Left ventricle myocardium superior (tissue), 1 donor: ENCODE measurements at regions not wholly inside any gene's neighbourhood (a gene's known extent, or its start where the extent isn't known, plus 50 kb on each side); places are given as distances from the start of the nearest gene placed in this dataset.

Source experiments
- ATAC-seq: fragments of 200-7000 bp; cut with Tn5 transposase; one replicate; pipeline ENCODE4 v1.9.1; 2020; ENCODE audit warnings: mild to moderate bottlenecking, moderate library complexity
- DNase-seq: peaks from one replicate; pipeline ENCODE4 v3.0.0-alpha.2; 2020
- intact Hi-C: fragments of 100-400 bp; cut with micrococcal nuclease; formaldehyde crosslinking; loops from one replicate; pipeline ENCODE4 v1.11.0; 2022
- donor health status: DM: no; HTN: yes; CAD: no; lungs with severe emphysema.

GRCh38 chr3:107992976-107993684 is 97.7 kb downstream of the CD47 start:
- ATAC-seq (no peak), DNase-seq (no peak)
- intact Hi-C loops, result no loop called here

DNA sequence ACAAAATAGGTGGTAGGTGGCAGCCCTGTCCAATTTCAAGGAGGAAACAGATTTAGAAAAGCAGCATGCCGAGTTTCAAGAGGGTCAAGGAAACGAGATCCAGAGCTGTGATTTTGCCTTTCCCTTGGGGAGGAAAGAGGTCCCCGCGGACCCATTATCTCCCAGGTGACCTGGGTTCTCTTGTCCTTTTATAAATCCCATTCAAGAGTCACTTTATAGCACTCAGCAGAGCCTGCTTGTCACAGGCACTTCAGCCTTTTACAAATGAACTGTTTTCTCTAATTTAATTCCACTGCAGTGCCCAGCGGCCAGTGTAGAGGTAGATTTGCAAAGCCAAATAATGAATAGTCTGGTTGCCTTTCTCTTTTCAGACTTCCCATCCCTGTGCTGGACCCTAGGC is 99.9 kb downstream of the CD47 start:
- ATAC-seq (no peak), DNase-seq (no peak)
- intact Hi-C loops, result no loop called here

GRCh38 chr3:107990433-107990832 is 100.4 kb downstream of the CD47 start:
- intact Hi-C loops, result no loop called here
- no peak for ATAC-seq

DNA sequence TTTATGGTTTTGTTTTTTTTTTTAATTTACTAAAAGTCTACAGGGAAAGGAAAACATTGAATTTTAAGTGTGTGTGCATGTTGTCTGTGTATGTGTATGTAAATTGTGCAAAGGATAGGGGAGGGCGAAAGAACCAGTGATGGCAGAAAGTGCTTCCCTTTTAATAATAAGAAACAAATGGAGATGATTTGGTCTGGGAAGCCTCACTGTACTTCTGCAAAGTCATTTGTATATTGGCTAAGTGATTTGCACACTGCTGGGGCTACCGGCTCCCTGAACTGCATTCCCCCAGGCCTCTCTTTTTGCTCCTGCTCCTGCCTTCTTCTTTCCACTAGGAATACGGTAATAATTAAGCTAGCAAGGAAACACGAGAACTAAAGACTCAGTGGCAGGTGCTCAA is 101.2 kb downstream of the CD47 start:
- DNase-seq (no peak), ATAC-seq (no peak)
- intact Hi-C loops, result no loop called here

More at GRCh38 chr3:107990433-107990832, 100.4 kb downstream of the CD47 start:
- DNase-seq, result no peak

- intact Hi-C loops, result no loop called here
- ATAC-seq, result peak; percentile 44
- DNase-seq, result peak; percentile 70
Observed at GRCh38 chr3:107988460-107989175, 102.2 kb downstream of the CD47 start.

DNA sequence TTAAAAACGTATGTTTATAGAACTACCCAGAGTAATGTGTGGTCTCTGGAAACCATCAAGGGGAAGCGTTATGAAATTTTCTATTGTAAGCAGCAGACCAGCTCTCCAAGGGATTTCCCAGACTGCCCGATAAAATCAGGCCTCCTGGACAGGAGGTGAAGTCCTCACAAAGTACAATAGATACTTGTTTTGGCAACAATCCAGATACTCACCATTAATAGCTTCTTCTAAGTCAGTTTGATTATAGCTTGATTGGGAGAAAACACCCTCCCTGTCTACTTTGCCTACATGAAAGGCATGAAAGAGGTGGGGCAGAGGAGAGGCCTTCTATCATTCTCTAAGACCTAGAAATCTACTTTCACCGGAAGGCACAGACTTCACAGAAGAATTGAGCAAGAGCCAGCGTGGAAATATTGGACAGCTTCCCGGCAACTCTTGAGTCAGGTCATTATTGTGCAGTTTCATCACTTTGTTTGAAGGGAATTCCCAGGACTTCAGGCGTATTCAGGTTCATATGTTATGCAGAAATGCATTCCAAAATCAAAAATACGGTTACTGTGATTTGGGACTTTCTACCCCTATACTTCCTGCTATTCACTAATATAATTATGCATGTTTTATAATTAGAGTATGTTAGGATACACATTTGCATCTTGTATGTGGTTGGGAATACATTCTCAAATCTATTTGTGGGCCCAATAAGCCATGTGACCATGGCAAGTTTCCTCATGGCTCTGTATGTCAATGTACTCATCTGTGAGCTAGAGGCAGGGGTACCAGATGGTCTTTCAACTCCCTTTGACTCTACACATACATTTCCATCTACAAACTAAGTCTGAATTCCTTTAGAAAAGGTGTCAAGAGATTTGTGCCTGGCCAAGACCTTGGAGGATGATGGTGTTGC is 103.5 kb downstream of the CD47 start:
- ATAC-seq (peak; percentile 93), DNase-seq (peak; percentile 73)
- intact Hi-C loops, result no loop called here

GRCh38 chr3:107986505-107986904 is 104.3 kb downstream of the CD47 start:
- ATAC-seq, result peak; percentile 32

DNA sequence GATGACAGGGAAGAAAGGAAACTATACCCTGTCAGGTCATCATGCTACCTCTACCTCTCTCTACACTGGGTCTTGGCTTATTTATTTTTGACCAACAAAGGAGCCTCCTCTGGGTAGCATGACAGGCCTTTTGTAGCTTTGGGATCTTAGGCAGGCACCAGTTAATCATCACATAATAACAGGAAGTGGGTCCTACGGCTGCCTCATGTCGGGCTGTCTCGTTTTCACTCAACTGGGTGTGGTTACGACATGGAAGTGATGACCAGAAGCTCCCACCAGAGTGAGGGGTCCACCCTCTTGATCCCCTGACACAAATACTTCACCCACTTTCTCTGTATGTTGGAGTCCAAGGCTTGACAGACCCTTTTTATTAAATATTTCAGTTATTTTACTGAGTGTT is 105.3 kb downstream of the CD47 start:
- no peak for DNase-seq
- no peak for ATAC-seq
- intact Hi-C loops, result no loop called here

More at GRCh38 chr3:107986505-107986904, 104.3 kb downstream of the CD47 start:
- no peak for DNase-seq
- intact Hi-C loops, result no loop called here

DNA sequence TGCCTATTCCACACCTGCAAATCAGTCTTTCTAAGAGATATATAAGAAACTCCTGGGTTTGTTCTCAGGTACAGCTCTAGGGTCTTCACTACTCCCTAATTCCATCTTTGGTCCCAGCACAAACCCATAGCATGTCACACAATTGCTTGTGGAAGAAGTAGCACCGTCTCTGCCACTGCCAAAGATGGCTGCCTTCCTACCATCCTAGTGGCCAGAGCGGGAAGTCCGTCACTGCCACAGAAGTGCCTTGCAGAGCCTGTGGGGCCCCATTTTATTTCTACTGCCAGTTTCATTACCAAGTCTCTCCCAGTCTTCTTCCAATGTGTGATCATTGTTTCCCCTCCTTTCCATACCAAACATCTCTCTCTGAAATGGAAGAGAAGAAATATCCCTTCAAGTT is 107.6 kb downstream of the CD47 start:
- no peak for DNase-seq
- intact Hi-C loops, result no loop called here
- no peak for ATAC-seq

- intact Hi-C loops, result no loop called here
- DNase-seq (no peak), ATAC-seq (no peak)
Observed at GRCh38 chr3:107982165-107982564, 108.7 kb downstream of the CD47 start.

DNA sequence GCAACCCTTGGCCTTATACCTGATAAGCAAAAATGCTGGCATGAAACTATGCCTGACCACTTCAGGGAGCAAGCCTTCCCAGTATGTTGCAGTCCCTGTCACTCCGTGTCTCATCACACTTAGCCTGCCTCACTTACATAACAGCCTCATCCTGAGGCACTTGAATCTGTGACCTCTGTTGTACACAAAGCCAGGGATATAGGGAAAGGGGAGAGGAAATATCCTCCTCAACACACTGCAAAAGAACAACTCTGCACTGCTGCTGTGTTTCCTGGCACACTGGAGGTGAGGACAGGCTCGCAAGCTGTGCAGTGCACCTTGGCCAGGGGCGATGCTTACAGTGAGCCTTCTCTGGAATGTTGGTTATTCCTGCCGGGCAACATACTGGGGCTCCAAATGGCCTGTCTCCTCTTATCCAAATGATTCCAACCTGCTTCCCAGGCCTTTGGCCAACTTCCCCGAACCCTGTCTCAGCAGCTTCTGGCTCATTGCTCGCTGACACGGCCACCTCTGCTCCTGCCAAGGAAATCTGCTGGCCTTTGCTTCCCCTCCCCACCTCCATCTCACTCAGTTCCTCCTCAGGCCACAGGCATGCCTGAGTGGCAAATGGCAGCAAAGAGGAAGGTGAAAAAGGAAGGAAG is 109.2 kb downstream of the CD47 start:
- DNase-seq (peak; percentile 70), ATAC-seq (peak; percentile 90)
- intact Hi-C loops, result no loop called here

GRCh38 chr3:107979538-107979937 is 111.3 kb downstream of the CD47 start:
- ATAC-seq (peak; percentile 69), DNase-seq (no peak)
- intact Hi-C loops, result no loop called here

GRCh38 chr3:107978131-107979055 is 112.4 kb downstream of the CD47 start:
- no peak for ATAC-seq
- DNase-seq, result no peak
- intact Hi-C loops, result no loop called here

GRCh38 chr3:107977221-107978130 is 113.4 kb downstream of the CD47 start:
- ATAC-seq, result no peak
- intact Hi-C loops, result no loop called here
- DNase-seq, result no peak

- ATAC-seq (no peak), DNase-seq (no peak)
- intact Hi-C loops, result no loop called here
Observed at GRCh38 chr3:107976202-107976800, 114.5 kb downstream of the CD47 start.

DNA sequence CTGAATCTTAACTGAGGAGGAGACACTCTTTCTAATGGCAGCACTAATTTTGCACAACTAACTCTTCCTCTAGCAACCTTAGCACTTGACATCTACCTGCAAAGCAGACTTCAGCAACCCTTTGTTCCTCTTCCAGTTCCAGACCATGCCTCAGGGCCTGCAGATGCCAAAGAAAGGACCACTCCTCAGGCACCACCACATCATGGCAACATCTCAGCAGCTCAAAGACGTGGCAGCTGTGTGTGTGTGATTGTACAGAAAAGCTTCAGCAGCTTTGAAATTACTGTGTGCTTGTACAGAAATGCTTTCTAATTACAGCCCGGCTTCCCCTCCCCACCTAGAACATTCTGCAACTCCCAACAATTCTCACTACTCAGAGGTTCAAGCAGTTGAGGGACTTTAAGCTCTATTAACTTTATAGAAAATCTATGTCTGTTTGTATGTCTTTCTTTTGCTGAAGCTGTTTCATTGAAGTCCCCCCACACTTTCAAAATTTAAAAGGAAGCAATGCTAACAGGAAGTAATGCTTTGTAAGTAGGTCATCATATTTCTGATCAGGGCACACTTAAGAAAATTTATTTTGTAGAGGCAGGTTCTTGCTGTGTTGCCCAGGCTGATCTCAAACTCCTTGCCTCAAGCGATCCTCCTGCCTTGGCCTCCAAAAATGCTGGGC is 115.2 kb downstream of the CD47 start:
- intact Hi-C loops, result no loop called here
- no peak for ATAC-seq
- DNase-seq, result no peak
